ENCODE measurements at regions not wholly inside any gene's neighbourhood (a gene's known extent, or its start where the extent isn't known, plus 50 kb on each side); places are given as distances from the start of the nearest gene placed in this dataset.

DNA sequence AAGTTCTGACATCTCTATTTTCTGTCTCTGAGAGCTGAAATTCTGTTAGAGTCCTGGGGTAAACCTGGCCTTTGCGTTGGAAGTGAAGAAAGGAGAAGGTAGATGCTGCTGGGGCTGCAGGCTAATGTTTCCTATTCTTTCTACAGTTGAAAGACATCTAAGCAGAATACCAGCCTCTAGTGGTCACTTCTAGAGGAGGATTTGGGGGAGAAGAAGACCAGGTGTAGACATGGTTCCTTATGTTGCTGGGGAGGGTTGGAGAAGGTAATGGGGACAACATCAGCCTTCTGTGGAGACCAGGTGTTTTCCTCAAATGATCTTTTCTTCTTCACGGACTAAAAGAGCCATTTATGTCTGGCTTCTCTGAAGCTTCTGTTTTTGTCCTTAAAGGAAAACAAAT, 62.6 kb downstream of the BTBD3 start:
- Histone ChIP-seq H3K36me3 (no peaks in the 10 kb centered on the region), H4K20me1 (ENCODE audit: low read depth) (no peaks in the 10 kb centered on the region)

DNA sequence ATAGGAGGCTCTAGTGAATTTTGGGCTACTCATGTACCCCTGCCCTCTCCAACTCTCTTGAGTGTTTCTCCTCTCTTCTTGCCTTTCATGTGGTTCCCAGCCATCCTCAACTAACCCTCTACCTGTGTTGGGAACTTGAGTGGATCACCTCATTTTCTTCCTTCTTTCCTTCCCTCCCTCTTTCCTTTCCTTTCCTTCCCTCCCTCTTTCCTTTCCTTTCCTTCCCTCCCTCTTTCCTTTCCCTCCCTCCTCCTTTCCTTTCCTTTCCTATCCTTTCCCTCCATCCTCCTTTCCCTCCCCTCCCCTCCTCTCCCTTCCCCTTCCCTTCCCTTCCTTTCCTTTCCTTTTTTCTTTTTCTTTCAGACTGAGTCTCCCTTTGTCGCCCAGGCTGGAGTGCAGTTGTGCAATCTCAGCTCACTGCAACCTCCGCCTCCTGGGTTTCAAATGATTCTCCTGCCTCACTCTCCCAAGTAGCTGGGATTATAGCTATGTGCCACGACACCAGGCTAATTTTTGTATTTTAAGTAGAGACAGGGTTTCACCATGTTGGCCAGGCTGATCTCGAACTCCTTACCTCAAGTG, 63.8 kb downstream of the BTBD3 start:
- no peaks in the 10 kb centered on the region for H3K36me3 Mint-ChIP-seq
- Histone ChIP-seq H3K9me3 (ENCODE audit: low read depth) (no peaks in the 10 kb centered on the region), H3K9ac (no peak overlapping the region), H3F3A (ENCODE audit: low read depth) (peaks cover 19% of the 10 kb centered on the region), H3K36me3 (no peaks in the 10 kb centered on the region), H3K79me2 (ENCODE audit: low read depth) (no peaks in the 10 kb centered on the region), H3K4me2 (no peak overlapping the region), H2AFZ (replicated peaks) (no peak overlapping the region), H3K27ac (no peak overlapping the region), H4K20me1 (ENCODE audit: low read depth) (no peaks in the 10 kb centered on the region), H3K4me3 (no peak overlapping the region), H3K4me1 (peaks cover 18% of the 10 kb centered on the region), H3K27me3 (no peaks in the 10 kb centered on the region)
- peaks cover 10% of the 10 kb centered on the region for H3K4me1 Mint-ChIP-seq
- H3K27me3 Mint-ChIP-seq (ENCODE audit: insufficient read depth, low read depth): peaks cover 5% of the 10 kb centered on the region
- no peak overlapping the region for H3K4me3 Mint-ChIP-seq
- no peak overlapping the region for H3K27ac Mint-ChIP-seq
- no peak for DNase-seq (ENCODE audit: low spot score)
- H3K9me3 Mint-ChIP-seq: no peaks in the 10 kb centered on the region
- TF ChIP-seq EZH2phosphoT487 (IDR thresholded peaks at IDR 0.05) (no peak), EZH2 (IDR thresholded peaks at IDR 0.05) (no peak)
- TF ChIP-seq, protein P1, sequence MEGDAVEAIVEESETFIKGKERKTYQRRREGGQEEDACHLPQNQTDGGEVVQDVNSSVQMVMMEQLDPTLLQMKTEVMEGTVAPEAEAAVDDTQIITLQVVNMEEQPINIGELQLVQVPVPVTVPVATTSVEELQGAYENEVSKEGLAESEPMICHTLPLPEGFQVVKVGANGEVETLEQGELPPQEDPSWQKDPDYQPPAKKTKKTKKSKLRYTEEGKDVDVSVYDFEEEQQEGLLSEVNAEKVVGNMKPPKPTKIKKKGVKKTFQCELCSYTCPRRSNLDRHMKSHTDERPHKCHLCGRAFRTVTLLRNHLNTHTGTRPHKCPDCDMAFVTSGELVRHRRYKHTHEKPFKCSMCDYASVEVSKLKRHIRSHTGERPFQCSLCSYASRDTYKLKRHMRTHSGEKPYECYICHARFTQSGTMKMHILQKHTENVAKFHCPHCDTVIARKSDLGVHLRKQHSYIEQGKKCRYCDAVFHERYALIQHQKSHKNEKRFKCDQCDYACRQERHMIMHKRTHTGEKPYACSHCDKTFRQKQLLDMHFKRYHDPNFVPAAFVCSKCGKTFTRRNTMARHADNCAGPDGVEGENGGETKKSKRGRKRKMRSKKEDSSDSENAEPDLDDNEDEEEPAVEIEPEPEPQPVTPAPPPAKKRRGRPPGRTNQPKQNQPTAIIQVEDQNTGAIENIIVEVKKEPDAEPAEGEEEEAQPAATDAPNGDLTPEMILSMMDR (IDR thresholded peaks at IDR 0.05): no peak

More for the DNA sequence above, 62.6 kb downstream of the BTBD3 start:
- Histone ChIP-seq H3K4me1 (peaks cover 18% of the 10 kb centered on the region), H3K79me2 (ENCODE audit: low read depth) (no peaks in the 10 kb centered on the region), H3K4me3 (no peak overlapping the region), H3K27me3 (no peaks in the 10 kb centered on the region), H3K9me3 (ENCODE audit: low read depth) (no peaks in the 10 kb centered on the region), H3K9ac (no peak overlapping the region), H3K4me2 (peak overlapping the region; percentile 48), H3K27ac (no peak overlapping the region), H2AFZ (replicated peaks) (no peak overlapping the region), H3F3A (ENCODE audit: low read depth) (peaks cover 19% of the 10 kb centered on the region)
- Mint-ChIP-seq H3K27ac (no peak overlapping the region), H3K9me3 (no peaks in the 10 kb centered on the region), H3K4me1 (peaks cover 10% of the 10 kb centered on the region), H3K4me3 (no peak overlapping the region), H3K36me3 (no peaks in the 10 kb centered on the region), H3K27me3 (ENCODE audit: insufficient read depth, low read depth) (peaks cover 5% of the 10 kb centered on the region)
- DNase-seq (ENCODE audit: low spot score): no peak
- TF ChIP-seq, protein P1 (IDR thresholded peaks at IDR 0.05): no peak
- TF ChIP-seq EZH2phosphoT487 (IDR thresholded peaks at IDR 0.05) (no peak), EZH2 (IDR thresholded peaks at IDR 0.05) (no peak)

DNA sequence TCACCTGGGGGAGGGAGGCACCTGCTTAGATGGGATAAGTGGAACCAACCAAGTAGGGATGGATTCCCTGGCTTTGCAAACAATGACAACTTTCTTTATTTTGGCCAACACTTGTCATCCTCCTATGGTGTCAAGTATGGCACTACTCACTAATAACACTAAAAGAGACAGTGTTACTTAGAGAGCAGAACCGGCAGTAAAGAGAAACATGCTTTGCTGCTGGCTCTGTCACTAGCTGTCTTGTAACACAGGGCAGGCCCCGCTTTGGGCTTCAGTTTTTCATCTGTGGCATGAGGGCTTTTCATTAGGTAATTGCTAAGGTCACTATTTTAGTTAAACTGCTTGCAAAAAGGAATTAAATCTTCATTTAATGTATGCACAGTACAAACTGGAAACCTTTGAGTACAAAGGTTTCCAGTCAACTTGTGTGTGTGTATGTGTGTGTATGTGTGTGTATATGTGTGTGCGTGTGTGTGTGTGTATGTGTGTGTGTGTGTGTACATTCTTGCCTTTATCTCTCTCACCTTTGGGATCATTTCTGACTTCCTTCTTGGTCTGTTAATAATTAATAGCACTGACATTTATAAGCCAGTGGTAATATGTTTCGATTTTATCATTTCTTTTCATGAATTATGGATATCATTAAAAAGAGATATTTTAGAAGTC, 64.7 kb downstream of the BTBD3 start:
- H3K27ac Mint-ChIP-seq: no peak overlapping the region
- H3K4me3 Mint-ChIP-seq: no peak overlapping the region

More for the DNA sequence above, 64.7 kb downstream of the BTBD3 start:
- no peak for TF ChIP-seq EZH2phosphoT487 (IDR thresholded peaks at IDR 0.05)
- TF ChIP-seq, protein P1 (IDR thresholded peaks at IDR 0.05): no peak
- no peak for TF ChIP-seq EZH2 (IDR thresholded peaks at IDR 0.05)
- Histone ChIP-seq H2AFZ (replicated peaks) (no peak overlapping the region), H3K36me3 (no peaks in the 10 kb centered on the region), H3K4me2 (no peak overlapping the region), H3K27me3 (no peaks in the 10 kb centered on the region), H3K27ac (no peak overlapping the region), H3K79me2 (ENCODE audit: low read depth) (no peaks in the 10 kb centered on the region), H3K9ac (no peak overlapping the region), H3K9me3 (ENCODE audit: low read depth) (no peaks in the 10 kb centered on the region), H3K4me1 (peaks cover 18% of the 10 kb centered on the region), H4K20me1 (ENCODE audit: low read depth) (no peaks in the 10 kb centered on the region), H3F3A (ENCODE audit: low read depth) (peaks cover 19% of the 10 kb centered on the region), H3K4me3 (no peak overlapping the region)
- DNase-seq (ENCODE audit: low spot score): no peak
- peaks cover 10% of the 10 kb centered on the region for H3K4me1 Mint-ChIP-seq
- H3K36me3 Mint-ChIP-seq: no peaks in the 10 kb centered on the region
- H3K9me3 Mint-ChIP-seq: no peaks in the 10 kb centered on the region
- peaks cover 5% of the 10 kb centered on the region for H3K27me3 Mint-ChIP-seq (ENCODE audit: insufficient read depth, low read depth)
